OCI-LY7 (cell line): ENCODE measurements at regions not wholly inside any gene's neighbourhood (a gene's known extent, or its start where the extent isn't known, plus 50 kb on each side); places are given as distances from the start of the nearest gene placed in this dataset.

ENCODE experiments used
- CTCF ChIP-seq: fragments of 200-600 bp; sonication (generic); conservative IDR thresholded peaks from 2 replicates; pipeline ENCODE4 v1.5.1; 2014; ENCODE audit warnings: mild to moderate bottlenecking, antibody characterized with exemption, low read length, moderate library complexity, mixed read lengths
- EZH2phosphoT487 ChIP-seq: fragments of 200-600 bp; sonication (generic); IDR thresholded peaks from 2 replicates; pipeline ENCODE4 v1.6.1; 2018; ENCODE audit warnings: low read depth, borderline replicate concordance, mild to moderate bottlenecking, mixed run types, antibody characterized with exemption, low read length, moderate library complexity, mixed read lengths

- no peak for TF ChIP-seq CTCF
- TF ChIP-seq EZH2phosphoT487 = no peak
These were observed 56.2 kb upstream of the CCDC85A start for GRCh38 chr2:56127463-56128152.
